ENCODE measurements at regions not wholly inside any gene's neighbourhood (a gene's known extent, or its start where the extent isn't known, plus 50 kb on each side); places are given as distances from the start of the nearest gene placed in this dataset.

- Histone ChIP-seq H2AFZ (ENCODE audit: low read depth, low read length) (no peak overlapping the region), H3K9me3 (ENCODE audit: low read length) (no peaks in the 10 kb centered on the region), H3K36me3 (ENCODE audit: insufficient read depth, low read length) (no peaks in the 10 kb centered on the region), H3K4me3 (ENCODE audit: low read length) (no peak overlapping the region), H3K4me1 (ENCODE audit: insufficient read depth, low read length) (peaks cover 7% of the 10 kb centered on the region), H3K27me3 (ENCODE audit: insufficient read depth, low read length) (no peaks in the 10 kb centered on the region)
These were observed 142.4 kb upstream of the ERCC6L2 start for GRCh38 chr9:95732802-95733688.

- no peak overlapping the region for H3K4me3 ChIP-seq (ENCODE audit: low read length)
- H3K36me3 ChIP-seq (ENCODE audit: insufficient read depth, low read length) = no peaks in the 10 kb centered on the region
- H2AFZ ChIP-seq (ENCODE audit: low read depth, low read length) = no peak overlapping the region
- H3K9me3 ChIP-seq (ENCODE audit: low read length) = no peaks in the 10 kb centered on the region
- H3K27me3 ChIP-seq (ENCODE audit: insufficient read depth, low read length) = no peaks in the 10 kb centered on the region
- peaks cover 7% of the 10 kb centered on the region for H3K4me1 ChIP-seq (ENCODE audit: insufficient read depth, low read length)
These were observed 143.6 kb upstream of the ERCC6L2 start for GRCh38 chr9:95731876-95732275.

GRCh38 chr9:95729669-95730368 is 145.7 kb upstream of the ERCC6L2 start:
- Histone ChIP-seq H3K36me3 (ENCODE audit: insufficient read depth, low read length) (no peaks in the 10 kb centered on the region), H3K4me3 (ENCODE audit: low read length) (no peak overlapping the region), H3K4me1 (ENCODE audit: insufficient read depth, low read length) (peaks cover 3% of the 10 kb centered on the region), H2AFZ (ENCODE audit: low read depth, low read length) (no peak overlapping the region), H3K9me3 (ENCODE audit: low read length) (no peaks in the 10 kb centered on the region), H3K27me3 (ENCODE audit: insufficient read depth, low read length) (no peaks in the 10 kb centered on the region)

- no peaks in the 10 kb centered on the region for H3K27me3 ChIP-seq (ENCODE audit: insufficient read depth, low read length)
- no peak overlapping the region for H3K4me3 ChIP-seq (ENCODE audit: low read length)
- no peak overlapping the region for H2AFZ ChIP-seq (ENCODE audit: low read depth, low read length)
- no peaks in the 10 kb centered on the region for H3K9me3 ChIP-seq (ENCODE audit: low read length)
- H3K36me3 ChIP-seq (ENCODE audit: insufficient read depth, low read length) = no peaks in the 10 kb centered on the region
- H3K4me1 ChIP-seq (ENCODE audit: insufficient read depth, low read length) = no peaks in the 10 kb centered on the region
These were observed 146.4 kb upstream of the ERCC6L2 start for GRCh38 chr9:95729046-95729445.

GRCh38 chr9:95727947-95728520 is 147.5 kb upstream of the ERCC6L2 start:
- Histone ChIP-seq H3K27me3 (ENCODE audit: insufficient read depth, low read length) (no peaks in the 10 kb centered on the region), H2AFZ (ENCODE audit: low read depth, low read length) (no peak overlapping the region), H3K36me3 (ENCODE audit: insufficient read depth, low read length) (no peaks in the 10 kb centered on the region), H3K9me3 (ENCODE audit: low read length) (no peaks in the 10 kb centered on the region), H3K4me3 (ENCODE audit: low read length) (no peak overlapping the region), H3K4me1 (ENCODE audit: insufficient read depth, low read length) (no peaks in the 10 kb centered on the region)

- H3K9me3 ChIP-seq (ENCODE audit: low read length) = no peaks in the 10 kb centered on the region
- no peak overlapping the region for H2AFZ ChIP-seq (ENCODE audit: low read depth, low read length)
- H3K27me3 ChIP-seq (ENCODE audit: insufficient read depth, low read length) = no peaks in the 10 kb centered on the region
- no peaks in the 10 kb centered on the region for H3K4me1 ChIP-seq (ENCODE audit: insufficient read depth, low read length)
- H3K36me3 ChIP-seq (ENCODE audit: insufficient read depth, low read length) = no peaks in the 10 kb centered on the region
- H3K4me3 ChIP-seq (ENCODE audit: low read length) = no peak overlapping the region
These were observed 148.7 kb upstream of the ERCC6L2 start for GRCh38 chr9:95726756-95727155.

GRCh38 chr9:95725045-95725444 is 150.4 kb upstream of the ERCC6L2 start:
- H2AFZ ChIP-seq (ENCODE audit: low read depth, low read length) = no peak overlapping the region
- H3K36me3 ChIP-seq (ENCODE audit: insufficient read depth, low read length) = no peaks in the 10 kb centered on the region
- no peak overlapping the region for H3K4me3 ChIP-seq (ENCODE audit: low read length)
- H3K9me3 ChIP-seq (ENCODE audit: low read length) = no peaks in the 10 kb centered on the region
- no peaks in the 10 kb centered on the region for H3K27me3 ChIP-seq (ENCODE audit: insufficient read depth, low read length)
- H3K4me1 ChIP-seq (ENCODE audit: insufficient read depth, low read length) = no peaks in the 10 kb centered on the region

- Histone ChIP-seq H2AFZ (ENCODE audit: low read depth, low read length) (no peak overlapping the region), H3K4me1 (ENCODE audit: insufficient read depth, low read length) (no peaks in the 10 kb centered on the region), H3K36me3 (ENCODE audit: insufficient read depth, low read length) (no peaks in the 10 kb centered on the region), H3K4me3 (ENCODE audit: low read length) (no peak overlapping the region), H3K27me3 (ENCODE audit: insufficient read depth, low read length) (no peaks in the 10 kb centered on the region), H3K9me3 (ENCODE audit: low read length) (no peaks in the 10 kb centered on the region)
These were observed 151.1 kb upstream of the ERCC6L2 start for GRCh38 chr9:95724253-95724991.

- H3K9me3 ChIP-seq (ENCODE audit: low read length) = no peaks in the 10 kb centered on the region
- no peaks in the 10 kb centered on the region for H3K36me3 ChIP-seq (ENCODE audit: insufficient read depth, low read length)
- no peak overlapping the region for H2AFZ ChIP-seq (ENCODE audit: low read depth, low read length)
- H3K27me3 ChIP-seq (ENCODE audit: insufficient read depth, low read length) = no peaks in the 10 kb centered on the region
- H3K4me1 ChIP-seq (ENCODE audit: insufficient read depth, low read length) = no peaks in the 10 kb centered on the region
- H3K4me3 ChIP-seq (ENCODE audit: low read length) = no peak overlapping the region
These were observed 153.3 kb upstream of the ERCC6L2 start for GRCh38 chr9:95722141-95722540.

- Histone ChIP-seq H3K36me3 (ENCODE audit: insufficient read depth, low read length) (no peaks in the 10 kb centered on the region), H2AFZ (ENCODE audit: low read depth, low read length) (no peak overlapping the region), H3K4me1 (ENCODE audit: insufficient read depth, low read length) (no peaks in the 10 kb centered on the region), H3K27me3 (ENCODE audit: insufficient read depth, low read length) (no peaks in the 10 kb centered on the region), H3K9me3 (ENCODE audit: low read length) (no peaks in the 10 kb centered on the region), H3K4me3 (ENCODE audit: low read length) (no peak overlapping the region)
These were observed 154.4 kb upstream of the ERCC6L2 start for GRCh38 chr9:95721061-95721531.

GRCh38 chr9:95720496-95720895 is 155.0 kb upstream of the ERCC6L2 start:
- H3K4me3 ChIP-seq (ENCODE audit: low read length) = no peak overlapping the region
- H3K27me3 ChIP-seq (ENCODE audit: insufficient read depth, low read length) = no peaks in the 10 kb centered on the region
- H2AFZ ChIP-seq (ENCODE audit: low read depth, low read length) = no peak overlapping the region
- peaks cover under 1% of the 10 kb centered on the region for H3K9me3 ChIP-seq (ENCODE audit: low read length)
- H3K36me3 ChIP-seq (ENCODE audit: insufficient read depth, low read length) = no peaks in the 10 kb centered on the region
- no peaks in the 10 kb centered on the region for H3K4me1 ChIP-seq (ENCODE audit: insufficient read depth, low read length)

GRCh38 chr9:95719354-95719753 is 156.1 kb upstream of the ERCC6L2 start:
- no peak overlapping the region for H2AFZ ChIP-seq (ENCODE audit: low read depth, low read length)
- H3K9me3 ChIP-seq (ENCODE audit: low read length) = peaks cover 4% of the 10 kb centered on the region
- no peaks in the 10 kb centered on the region for H3K4me1 ChIP-seq (ENCODE audit: insufficient read depth, low read length)
- no peaks in the 10 kb centered on the region for H3K36me3 ChIP-seq (ENCODE audit: insufficient read depth, low read length)
- H3K4me3 ChIP-seq (ENCODE audit: low read length) = no peak overlapping the region
- no peaks in the 10 kb centered on the region for H3K27me3 ChIP-seq (ENCODE audit: insufficient read depth, low read length)

GRCh38 chr9:95718263-95718662 is 157.2 kb upstream of the ERCC6L2 start:
- Histone ChIP-seq H3K36me3 (ENCODE audit: insufficient read depth, low read length) (no peaks in the 10 kb centered on the region), H3K4me3 (ENCODE audit: low read length) (no peak overlapping the region), H3K9me3 (ENCODE audit: low read length) (peaks cover 6% of the 10 kb centered on the region), H2AFZ (ENCODE audit: low read depth, low read length) (no peak overlapping the region), H3K27me3 (ENCODE audit: insufficient read depth, low read length) (no peaks in the 10 kb centered on the region), H3K4me1 (ENCODE audit: insufficient read depth, low read length) (no peaks in the 10 kb centered on the region)

Measured in neuron (in vitro differentiated cells).